ENCODE measurements at regions not wholly inside any gene's neighbourhood (a gene's known extent, or its start where the extent isn't known, plus 50 kb on each side); places are given as distances from the start of the nearest gene placed in this dataset.
"Not testable (repeated sequence)": the region's sequence is repeated elsewhere in the genome, so short reads cannot be mapped to it uniquely, and the experiment has no call there.

DNA sequence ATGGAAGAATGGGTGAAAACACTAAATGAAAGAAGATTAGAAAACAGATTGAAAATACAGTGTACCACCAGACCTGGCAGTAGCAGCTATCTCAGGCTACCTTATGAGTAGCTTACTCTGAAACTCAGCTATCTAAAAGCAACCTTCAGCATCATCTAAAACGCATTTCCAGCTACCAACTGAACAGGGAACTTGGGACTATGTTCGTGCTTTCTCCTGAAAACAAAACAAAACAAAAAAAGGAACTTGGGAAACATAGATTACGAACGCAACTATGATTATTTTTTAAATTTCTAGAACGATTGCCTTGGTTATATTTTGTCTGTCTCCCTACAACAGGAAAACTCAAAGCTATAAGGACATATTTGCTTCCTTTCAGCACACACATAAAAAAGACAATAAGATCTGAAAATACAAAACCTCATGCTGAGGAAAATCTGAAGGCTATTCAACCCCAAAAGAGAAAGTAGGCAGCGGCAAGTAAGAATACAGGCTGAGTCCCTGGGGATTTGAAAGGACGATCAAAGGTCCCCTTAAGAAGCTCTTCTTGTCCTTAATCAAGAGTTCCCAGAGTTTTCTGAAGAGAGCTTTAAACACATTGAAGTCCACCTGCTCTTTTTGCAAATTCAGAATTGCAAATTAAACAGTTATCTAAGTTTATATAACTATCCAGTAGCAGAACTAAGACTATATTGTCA, 53.4 kb downstream of the OR2K2 start:
- no peak for DNase-seq (ENCODE audit: low spot score)
- no peak for FAIRE-seq

DNA sequence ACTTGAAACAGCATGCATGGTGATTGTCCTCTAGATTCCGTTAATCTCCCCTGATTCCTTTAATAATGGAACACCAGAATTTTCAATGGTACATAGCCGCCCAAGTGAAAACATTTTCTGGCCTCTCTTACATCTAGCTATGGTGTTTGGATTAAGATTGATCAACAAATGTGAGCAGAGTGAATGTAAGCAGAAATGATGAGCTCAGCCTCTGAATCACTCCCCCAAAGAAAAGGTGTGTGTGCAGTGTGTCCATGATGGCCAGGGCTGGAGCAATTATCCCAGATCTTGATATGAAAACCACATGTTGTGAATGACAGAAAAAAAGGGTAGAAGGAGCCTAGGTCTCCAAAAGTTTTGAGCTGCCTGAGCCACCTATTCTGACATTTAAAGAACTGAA, 55.3 kb downstream of the OR2K2 start:
- DNase-seq (ENCODE audit: low spot score): no peak
- no peak for FAIRE-seq

DNA sequence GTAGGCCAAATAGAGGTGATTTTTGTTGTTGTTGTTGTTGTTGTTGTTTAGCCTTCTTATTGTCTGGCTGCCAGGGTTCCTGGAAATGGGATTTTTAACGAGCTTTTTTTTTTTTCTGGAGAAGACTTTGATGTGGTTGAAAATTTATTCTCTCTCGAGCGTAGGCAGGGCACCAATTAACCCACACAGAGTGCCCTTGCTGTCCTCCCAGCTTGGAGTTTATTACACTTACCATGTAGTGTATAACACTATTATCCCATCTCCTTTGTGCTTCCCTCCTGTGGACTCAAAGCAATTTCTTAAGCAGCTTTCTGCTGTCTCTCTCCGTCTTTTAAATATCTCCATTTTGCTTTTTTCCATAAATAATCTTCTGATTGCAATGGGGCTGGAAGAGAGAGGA, 57.4 kb downstream of the OR2K2 start:
- FAIRE-seq: no peak

DNA sequence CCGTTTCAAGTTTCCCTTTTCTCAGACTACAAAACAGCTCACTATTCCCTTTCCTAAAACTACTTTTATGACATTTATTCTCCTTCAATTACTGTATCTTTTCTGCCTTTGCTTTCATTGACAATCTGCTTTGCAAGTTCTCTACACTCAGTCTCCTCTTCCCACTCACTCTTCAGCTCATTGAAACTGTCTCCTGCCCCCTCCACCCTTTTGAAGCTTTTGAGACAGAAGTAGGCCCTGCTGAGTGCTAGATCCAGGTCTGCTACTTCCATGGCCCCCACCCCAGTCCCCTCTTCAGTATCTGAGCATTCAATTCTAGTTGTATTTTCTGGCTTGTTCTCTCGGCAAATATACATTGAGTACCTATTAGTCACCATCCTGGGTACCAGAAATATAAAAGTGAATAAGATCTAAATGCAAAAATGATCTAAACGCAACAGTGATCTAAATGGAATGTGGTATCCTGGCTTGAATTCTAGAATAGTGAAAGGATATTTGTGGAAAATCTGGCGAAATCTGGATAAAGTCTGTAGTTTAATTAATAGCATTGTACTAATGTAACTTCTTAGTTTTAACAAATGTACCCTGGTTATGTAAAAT, 58.4 kb downstream of the OR2K2 start:
- no peak for DNase-seq (ENCODE audit: low spot score)
- no peak for FAIRE-seq

More for the DNA sequence above, 57.4 kb downstream of the OR2K2 start:
- DNase-seq (ENCODE audit: low spot score): no peak

DNA sequence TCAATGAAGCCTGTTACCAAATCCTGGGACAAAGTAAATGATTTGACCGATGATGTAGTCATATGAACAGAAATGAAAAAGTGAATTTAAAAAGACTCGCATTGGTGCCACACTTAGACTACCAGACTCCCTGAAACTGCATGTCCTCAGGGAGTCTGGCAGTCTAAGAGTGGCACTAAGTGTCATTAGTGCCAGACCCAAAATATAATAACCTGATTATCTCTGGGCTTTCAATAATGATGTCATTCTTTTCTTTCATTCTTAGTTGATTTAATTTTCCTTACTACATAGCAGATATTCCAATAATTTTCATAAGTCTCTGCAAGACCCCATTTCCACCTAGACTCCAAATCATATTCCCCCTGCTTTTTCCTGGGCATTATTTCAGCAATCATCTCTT, 59.0 kb downstream of the OR2K2 start:
- DNase-seq (ENCODE audit: low spot score) (no peak), FAIRE-seq (no peak)

DNA sequence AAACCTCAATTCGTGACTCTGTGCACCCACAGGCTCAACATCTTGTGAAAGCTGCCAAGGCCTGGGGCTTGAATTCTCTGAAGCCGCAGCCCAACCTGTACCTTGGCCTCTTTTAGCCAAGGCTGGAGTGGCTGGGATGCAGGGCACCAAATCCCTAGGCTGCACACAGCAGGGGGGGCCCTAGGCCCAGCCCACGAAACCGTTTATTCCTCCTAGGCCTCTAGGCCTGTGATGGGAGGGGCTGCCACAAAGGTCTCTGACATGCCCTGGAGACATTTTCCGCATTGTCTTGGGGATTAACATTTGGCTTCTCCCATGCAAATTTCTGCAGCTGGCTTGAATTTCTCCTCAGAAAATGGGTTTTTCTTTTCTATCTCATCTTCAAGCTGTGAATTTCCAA, 64.0 kb downstream of the OR2K2 start:
- not testable (repeated sequence) for FAIRE-seq; DNase-seq (ENCODE audit: low spot score)

DNA sequence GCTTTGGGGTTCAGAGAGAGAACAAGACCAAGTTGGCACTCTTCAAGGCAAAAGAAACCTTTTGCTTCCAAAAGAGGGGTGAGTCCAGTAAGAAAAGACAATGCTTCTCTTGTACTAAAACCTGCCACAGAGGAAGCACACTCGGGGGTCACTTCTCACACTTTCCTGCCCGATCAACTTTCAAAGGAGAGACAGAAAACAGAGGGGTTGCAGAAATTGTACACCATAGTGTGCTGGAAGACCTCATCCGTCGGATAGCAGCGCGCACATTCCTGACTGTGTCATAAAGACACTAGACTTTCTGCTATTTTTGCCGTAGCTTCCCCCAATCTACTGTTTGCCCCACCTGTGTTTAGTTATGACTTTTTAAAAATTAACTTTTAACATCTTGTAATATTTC, 66.9 kb downstream of the OR2K2 start:
- FAIRE-seq (no peak), DNase-seq (ENCODE audit: low spot score) (no peak)

DNA sequence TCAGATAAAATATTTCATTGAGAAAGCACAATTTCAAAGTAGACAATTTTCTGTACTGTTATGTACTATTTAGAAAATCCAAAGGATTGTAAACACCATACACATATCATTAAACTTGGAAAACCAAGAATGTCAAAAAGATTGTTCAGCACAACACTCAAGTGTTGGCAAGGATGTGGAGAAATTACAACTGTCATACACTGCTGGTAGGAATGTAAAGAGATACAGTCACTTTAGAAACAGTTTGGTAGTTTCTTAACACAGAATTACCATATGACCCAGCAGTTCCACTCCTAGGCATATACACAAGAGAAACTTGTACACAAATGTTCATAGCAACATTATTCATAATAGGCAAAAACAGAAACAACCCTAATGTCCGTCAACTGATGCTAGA, 71.2 kb downstream of the OR2K2 start:
- DNase-seq (ENCODE audit: low spot score): no peak

DNA sequence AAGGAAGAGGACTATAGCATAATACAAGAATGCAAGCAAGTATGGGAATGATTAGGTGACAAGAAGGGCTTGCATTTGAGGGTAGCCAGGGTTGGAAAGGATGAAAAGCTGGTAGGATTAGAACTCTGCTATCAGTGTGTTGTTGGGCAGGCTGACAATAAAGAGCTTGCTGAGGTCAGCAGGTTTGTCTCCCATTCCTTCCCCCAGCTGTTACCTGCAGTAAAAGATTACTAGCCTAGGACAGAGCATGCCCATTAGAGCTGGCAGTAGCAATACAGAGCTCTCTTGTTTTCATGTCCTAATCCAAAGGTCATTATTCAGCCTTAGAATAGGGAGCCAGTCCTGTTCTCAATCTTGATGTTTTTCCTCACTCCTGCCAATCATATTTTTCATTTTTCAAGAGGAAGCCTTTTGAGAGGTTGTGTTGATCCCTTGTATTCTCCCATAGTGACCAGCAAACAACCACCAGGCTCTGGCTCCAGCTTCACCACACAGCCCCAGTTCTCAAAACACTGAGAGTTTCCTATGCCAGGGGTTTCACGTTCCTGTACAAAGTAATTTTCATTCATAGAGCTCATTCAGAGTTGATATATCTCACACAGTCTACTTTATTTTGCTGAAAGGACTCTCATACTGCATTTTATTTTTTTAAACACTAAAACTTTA, 71.7 kb downstream of the OR2K2 start:
- no peak for DNase-seq (ENCODE audit: low spot score)

More for the DNA sequence above, 71.2 kb downstream of the OR2K2 start:
- FAIRE-seq: no peak

DNA sequence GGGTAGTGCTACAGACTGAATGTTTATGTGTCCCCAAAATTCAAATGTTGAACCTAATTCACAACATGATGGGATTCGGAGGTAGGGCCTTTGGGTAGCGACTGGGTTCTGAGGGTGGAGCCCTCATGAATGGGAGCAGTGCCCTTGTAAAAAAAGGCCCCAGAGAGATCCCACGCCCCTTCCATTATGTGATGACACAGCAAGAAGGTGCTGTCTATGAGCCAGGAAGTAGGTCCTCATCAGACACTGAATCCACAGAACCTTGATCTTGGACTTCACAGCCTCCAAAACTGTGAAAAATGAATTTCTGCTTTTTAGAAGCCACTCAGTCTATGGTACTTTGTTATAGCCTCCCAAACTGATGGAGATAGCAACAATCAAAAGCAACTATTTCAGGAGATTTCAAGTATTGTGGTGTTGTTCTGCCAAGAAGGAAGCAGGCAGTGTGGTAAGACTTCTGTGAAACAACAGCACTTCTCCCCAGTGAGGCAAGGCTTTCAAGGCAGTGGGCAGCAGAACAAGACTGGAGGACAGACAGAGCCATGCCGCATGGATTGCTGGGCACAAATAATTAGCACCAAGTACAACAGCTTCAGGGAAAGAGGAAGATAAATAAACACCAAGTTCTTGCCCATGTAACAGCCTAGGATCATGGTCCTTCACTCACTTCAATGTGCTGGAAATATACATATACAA, 76.1 kb downstream of the OR2K2 start:
- no peak for DNase-seq (ENCODE audit: low spot score)

More for the DNA sequence above, 71.7 kb downstream of the OR2K2 start:
- no peak for FAIRE-seq

DNA sequence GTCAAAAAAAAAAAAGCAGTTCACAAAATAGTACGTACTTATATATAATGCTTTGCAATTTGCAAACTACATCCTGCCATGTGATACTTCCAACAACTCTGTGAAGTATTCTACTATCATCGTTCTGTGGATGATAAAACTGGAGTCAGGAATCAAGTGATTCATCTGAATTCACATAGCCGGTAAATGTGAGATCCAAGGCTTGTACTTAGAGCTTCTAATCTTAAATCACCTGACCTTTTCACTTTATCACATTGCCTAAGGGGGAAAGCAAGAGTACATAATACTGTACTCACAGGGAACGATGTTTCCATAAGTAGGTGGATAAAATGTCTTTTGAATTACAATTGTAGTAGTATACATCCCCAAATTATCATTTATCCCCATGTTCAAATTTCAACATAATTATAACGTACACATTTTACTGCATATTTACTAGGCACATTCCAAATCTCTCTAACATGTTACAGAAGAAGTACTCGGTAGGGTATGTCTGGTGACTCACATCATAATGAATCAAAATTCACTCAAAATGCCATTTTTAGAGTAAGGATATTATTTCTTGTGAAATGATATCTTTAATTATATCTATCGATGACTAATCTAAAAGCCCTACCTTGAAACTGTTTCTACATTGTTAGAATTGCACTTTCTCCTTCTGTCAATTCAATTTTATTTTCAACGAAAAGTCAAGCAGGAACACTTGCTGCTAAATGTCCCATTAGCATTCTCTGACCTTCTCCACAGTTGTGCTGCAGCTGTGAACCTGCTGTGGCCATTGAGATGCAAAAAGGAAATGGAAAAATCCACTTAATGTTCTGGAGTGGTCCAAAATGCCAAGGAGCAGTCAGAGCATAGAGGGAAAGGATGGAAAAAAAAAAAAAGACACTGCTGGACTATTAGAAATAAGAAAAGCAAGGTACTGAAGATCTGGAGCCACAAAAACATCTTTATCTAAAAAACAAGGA, 78.9 kb downstream of the OR2K2 start:
- FAIRE-seq: no peak
- no peak for DNase-seq (ENCODE audit: low spot score)

More for the DNA sequence above, 76.1 kb downstream of the OR2K2 start:
- FAIRE-seq: no peak

DNA sequence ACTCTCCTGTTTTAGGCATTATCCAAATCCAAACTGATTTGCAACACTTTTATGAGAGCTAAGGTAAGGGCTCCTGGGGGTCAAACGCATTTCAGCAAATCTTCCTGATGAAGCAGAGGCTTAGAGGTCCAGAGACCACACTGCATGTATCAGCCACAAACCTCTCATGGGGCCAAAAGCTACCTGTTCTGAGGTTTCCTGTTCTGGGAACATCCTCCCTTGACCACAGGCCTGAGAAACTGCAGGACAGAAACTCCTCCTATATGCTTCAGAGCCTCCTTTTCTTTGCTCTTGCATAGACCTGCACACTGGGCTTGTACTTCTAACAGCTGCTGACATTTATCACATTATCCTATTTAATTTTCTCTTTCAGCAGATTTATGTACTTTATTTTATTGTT, 92.6 kb downstream of the OR2K2 start:
- FAIRE-seq (no peak), DNase-seq (ENCODE audit: low spot score) (no peak)

DNA sequence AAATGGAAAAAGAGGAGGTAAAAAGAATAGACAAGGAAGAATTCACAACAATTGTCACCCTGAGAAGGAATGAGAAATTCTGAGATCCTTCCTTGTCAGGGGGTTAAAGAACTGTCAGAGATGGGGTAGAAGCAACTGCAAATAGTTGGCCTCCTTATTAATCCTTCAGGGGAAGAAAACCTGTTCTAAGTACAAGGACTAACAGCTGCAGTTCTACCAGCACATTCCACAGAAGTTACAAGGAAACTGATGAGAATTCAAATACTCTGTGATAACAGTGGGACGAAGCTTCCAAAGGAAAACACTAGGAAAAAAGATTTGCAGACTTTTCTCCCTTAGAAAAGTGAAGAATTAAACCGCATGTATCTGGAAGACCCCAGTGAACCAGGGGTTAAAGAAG, 93.7 kb downstream of the OR2K2 start:
- no peak for DNase-seq (ENCODE audit: low spot score)
- no peak for FAIRE-seq

DNA sequence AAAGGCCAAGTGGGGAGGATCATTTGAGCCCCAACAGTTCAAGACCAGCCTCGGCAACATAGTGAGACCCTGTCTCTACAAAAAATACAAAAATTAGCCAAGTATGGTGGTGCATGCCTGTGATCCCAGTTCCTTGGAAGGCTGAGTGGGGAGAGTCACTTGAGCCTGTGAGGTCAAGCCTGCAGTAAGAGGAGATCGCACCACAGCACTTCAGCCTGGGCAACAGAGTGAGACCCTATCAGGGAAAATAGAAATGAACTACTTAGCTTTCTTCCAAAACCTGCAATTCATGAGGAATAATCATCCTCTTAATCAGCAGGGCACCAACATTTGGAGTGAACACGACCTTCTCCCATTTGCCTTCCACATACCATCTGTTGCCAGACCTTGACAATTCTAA, 96.1 kb downstream of the OR2K2 start:
- DNase-seq (ENCODE audit: low spot score): no peak
- no peak for FAIRE-seq

DNA sequence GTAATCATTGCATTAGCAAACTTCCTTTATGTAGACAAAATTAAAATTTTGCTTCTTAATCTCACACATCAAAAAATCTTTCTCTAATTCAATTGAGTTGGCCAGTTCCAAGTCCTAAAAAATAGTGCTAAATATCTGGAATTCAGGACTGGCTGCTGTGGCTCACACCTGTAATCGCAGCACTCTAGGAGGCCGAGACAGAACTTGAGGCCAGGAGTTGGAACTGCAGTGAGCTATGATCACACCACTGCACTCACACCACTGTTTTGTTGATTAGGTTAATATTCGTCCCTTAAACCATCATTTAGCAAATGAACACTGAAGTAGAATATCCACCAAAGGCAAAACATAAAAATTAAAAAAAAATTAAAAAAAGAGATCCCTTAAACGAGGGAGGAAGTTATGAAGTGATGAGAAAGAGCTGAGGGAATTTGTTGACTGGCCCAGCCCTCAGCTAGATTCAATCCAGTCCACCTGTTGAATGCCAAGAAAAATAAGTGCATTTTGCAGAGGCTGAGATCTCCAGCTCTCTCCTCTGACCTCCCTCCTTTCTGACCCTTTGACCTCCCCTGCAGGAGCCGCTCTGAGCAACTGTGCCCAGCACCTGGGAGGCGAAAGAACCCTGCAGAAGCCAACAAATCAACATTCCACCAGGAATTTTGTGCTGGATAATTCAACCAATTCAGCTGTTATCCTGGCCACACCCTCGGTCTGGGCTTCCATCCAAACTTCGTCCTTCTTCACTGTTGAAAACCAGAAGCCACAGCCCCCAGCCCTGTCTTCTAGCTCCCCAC, 96.8 kb downstream of the OR2K2 start:
- FAIRE-seq (no peak), DNase-seq (ENCODE audit: low spot score) (peak; percentile 10)

DNA sequence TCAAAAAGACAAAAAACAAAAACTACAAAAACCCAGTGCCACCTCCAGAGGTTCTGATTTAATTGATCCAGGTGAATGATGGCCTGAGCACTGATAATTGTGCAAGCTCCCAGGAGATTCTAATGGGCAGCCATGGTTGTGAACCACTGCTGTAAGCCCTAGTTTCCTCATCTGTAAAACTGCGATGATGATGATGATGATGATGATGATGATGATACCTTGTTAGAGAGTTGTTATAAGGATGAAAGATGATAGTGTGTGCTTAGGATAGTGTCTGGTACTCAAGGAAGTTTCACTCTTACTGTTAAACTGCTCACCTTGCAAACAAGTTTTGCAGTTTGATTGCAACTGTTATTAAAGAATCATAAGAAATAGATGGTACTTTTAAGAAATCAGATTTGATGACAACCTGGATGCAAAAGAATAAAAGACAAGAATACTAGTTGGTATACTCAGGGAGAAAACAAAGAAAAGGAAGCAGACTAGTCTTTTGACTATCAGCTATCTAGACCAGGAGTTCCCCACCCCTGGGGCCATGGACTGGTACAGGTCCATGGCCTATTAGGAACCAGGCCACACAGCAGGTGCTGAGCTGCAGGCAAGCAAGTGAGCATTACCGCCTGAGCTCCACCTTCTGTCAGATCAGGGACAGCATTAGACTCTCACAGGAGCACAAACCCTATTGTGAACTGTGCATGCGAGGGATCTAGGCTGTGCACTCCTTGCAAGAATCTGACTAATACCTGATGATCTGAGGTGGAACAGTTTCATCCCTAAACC, 98.0 kb downstream of the OR2K2 start:
- DNase-seq (ENCODE audit: low spot score) (no peak), FAIRE-seq (no peak)

DNA sequence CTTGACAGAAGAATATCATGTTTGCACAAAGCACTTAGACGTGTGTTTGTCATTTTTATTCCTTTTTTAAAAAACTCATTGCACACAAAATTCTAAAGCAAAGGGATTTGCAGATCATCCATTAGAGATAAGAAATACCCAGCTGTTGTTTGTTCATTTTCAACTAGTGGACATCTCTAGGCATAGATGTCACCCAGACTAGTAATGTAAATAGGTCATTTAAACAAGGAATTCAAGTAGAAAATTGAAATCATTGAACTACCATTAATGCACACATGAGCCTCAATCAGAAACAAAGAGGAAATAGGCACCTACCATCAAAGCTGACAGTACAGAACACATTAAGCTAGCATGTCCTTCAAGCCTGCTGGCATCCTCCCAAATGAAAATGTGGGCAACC, 107.3 kb downstream of the OR2K2 start:
- FAIRE-seq (no peak), DNase-seq (ENCODE audit: low spot score) (no peak)

DNA sequence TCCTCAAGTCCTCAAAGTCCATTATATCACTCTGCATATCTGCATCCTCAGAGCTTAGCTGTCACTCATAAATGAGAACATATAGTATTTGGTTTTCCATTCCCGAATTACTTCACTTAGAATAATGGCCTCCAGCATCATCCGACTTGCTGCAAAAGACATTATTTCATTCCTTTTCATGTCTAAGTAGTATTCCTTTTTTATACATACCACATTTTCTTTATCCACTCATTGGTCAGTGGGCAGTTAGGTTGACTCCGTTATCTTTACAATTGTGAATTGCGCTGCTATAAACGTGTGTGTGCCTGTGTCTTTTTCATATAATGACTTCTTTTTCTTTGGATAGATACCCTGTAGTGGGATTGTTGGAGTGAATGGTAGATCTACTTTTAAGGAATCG, 117.2 kb downstream of the OR2K2 start:
- FAIRE-seq: no peak
- DNase-seq (ENCODE audit: low spot score): no peak

DNA sequence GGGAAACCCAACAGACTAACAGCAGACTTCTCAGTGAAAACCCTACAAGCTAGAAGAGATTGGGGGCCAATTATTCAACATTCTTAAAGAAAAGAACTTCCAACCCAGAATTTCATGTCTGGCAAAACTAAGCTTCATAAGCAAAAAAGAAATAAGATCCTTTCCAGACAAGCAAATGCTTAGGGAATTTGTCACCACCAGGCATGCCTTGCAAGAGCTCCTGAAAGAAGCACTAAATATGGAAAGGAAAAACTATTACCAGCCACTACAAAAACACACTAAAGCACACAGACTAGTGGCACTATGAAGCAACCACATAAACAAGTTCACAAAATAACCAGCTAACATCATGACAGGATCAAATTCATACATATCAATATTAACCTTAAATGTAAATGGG, 131.1 kb downstream of the OR2K2 start:
- no peak for FAIRE-seq
- no peak for DNase-seq (ENCODE audit: low spot score)

Data from urothelium cell line (cell line).